PC-9 (cell line): ENCODE measurements at regions not wholly inside any gene's neighbourhood (a gene's known extent, or its start where the extent isn't known, plus 50 kb on each side); places are given as distances from the start of the nearest gene placed in this dataset.

Source experiments
- CTCF ChIP-seq: fragments of 200-600 bp; sonication (generic); conservative IDR thresholded peaks from 2 replicates; pipeline ENCODE4 v1.6.1; 2017; ENCODE audit warnings: mixed run types, antibody characterized with exemption, mild to moderate bottlenecking, moderate library complexity
- EZH2 ChIP-seq: fragments of 200-600 bp; sonication (generic); IDR thresholded peaks from 2 replicates; pipeline ENCODE4 v1.8.0; 2017; ENCODE audit warnings: antibody characterized with exemption, low read depth

- no peak for TF ChIP-seq CTCF
- TF ChIP-seq EZH2 = no peak
Observed at GRCh38 chr6:21750575-21750974, 157.0 kb downstream of the SOX4 start.
